MV-4-11 (cell line): ENCODE measurements at regions not wholly inside any gene's neighbourhood (a gene's known extent, or its start where the extent isn't known, plus 50 kb on each side); places are given as distances from the start of the nearest gene placed in this dataset.

Experiments used
- DNase-seq: peaks from one replicate; lab custom pipeline; 2025; lab: John Stamatoyannopoulos, UW

DNA sequence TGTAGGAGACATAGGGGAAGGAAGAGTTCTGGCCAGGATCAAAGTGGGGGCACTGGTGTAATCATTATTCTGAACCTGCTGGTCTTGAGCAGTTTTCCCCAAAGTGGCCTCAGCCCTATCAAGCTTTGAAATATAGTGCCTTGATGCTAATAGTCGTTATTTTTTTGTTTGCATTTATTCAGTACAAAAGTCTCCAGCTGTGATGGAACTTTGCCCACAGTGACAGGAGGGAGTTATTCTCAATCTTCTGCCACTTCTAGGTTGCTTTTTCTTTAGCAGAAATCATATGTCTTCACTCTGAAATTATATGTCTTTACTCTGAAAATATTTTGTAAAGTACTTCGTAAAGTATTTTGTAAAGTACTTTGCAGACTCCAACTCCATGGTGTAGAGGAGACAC is 93.1 kb downstream of the FAT3 start:
- DNase-seq: no peak

DNA sequence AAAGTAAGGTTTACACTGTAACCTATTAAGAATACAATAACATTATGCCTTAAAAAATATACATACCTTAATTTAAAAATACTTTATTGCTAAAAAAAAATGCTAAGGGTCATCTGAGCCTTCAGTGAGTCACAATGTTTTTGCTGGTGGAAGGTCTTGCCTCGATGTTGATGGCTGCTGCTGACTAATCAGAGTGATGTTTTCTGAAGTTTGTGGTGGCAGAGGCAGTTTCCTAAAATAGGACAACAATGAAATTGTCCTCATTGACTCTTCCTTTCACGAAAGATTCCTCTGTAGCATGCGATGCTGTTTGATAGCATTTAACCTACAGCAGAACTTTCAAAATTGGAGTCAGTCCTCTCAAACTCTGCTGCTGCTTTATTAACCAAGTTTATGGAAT is 97.6 kb downstream of the FAT3 start:
- no peak for DNase-seq

DNA sequence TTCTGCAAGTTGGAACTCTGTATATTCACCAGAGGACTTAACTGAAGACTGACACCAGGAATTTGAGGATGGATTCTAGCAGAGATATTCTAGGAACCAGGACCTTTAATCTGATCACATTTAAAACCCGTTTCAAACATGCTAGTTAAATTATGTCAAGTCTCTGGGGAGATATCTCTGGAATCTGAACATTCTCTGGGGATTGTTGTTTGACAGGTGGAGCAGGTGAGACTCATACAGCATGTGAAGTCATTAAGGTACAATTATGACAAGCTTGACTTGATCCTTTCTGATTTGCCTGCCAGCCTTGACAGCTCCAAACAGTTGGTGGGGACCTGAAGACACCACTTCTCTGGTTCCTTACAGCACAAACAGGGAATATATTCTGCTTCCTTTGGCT is 100.3 kb downstream of the FAT3 start:
- DNase-seq: no peak

DNA sequence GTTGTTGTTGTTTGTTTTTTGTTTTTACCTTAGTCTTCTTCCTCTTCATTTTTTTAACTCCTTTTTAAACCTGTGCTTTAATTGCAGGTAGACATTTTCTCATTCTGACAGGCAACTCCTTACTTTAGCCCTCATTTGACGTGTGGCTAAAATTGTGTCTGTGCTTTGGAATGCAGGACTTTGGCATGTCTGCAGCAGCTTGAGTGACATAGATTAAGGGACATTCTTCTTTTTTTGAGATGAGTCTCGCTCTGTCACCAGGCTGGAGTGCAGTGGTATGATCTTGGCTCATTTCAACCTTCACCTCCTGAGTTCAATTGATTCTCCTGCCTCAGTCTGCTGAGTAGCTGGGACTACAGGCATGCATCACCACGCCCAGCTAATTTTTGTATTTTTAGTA is 100.8 kb downstream of the FAT3 start:
- DNase-seq: no peak

DNA sequence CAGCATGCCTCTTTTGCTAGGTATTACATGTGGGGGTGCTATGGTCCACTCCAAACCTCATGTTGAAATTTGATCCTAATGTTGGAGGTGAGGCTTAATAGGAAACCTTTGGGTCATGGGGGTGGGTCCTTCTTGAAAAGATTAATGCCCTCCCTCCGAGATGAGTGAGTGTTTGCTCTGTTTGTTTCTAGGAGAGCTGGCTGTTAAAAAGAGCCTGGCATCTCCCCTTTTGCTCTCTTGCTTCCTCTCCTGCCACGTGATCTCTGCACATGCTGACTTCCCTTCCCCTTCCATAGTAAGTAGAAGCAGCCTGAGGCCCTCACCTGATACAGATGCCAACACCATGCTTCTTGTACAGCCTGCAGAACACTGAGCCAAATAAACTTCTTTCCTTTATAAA is 104.5 kb downstream of the FAT3 start:
- no peak for DNase-seq

DNA sequence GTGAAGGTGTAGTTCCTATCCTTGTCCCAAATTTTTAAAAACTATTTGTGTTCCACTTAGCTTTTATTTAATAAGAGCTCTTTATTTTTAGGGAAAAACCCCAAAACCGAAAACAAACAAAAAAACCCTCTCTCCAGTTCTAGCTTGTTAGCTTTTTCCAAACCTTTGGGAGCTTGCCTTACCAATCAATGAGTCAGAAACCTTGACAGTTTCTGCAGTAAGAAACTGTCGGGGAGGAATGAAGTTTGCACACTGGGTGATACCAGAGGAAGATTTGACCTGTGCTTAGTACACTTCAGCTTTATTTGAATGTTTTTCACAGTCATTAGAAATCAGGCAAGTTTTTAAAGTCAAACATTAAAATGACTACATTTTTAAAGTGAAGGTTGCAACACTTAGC is 105.0 kb downstream of the FAT3 start:
- DNase-seq: no peak

DNA sequence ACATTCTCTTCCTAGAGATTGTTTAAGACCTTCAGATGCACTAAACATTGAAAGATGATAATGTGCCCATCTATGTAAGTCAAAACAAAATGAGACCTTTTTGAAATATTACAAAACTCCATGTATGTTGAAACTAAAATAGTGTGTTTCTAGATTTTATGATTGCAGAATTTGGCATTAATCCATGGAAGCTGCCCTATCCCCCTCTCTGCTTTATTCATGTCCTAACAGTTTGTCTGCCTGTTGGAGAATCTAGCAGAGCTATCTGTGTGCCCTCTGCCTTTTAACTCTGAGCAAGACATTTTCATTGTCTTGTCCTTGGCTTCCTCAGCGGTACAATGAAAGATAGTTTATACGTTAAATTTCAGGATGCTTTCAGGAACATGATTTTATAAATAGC is 105.5 kb downstream of the FAT3 start:
- DNase-seq: no peak

DNA sequence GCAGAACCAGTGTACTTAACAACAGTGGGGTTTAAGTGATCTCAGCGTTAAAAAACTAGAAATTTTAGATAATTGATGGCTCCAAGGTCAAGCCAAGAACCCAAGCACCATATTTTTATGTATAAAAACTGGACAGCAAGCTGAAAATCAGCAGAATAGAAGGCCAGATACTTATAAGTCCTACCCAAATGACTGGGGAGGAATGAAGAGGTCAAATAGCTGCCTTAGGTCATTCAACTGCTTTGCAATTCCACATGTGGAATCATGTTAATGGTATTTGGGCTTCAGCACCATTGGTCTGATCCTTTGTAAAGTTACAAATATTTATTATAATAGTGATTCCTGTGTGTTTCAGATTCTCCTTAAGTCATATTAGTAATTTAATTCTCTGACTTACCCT is 108.4 kb downstream of the FAT3 start:
- DNase-seq: no peak

DNA sequence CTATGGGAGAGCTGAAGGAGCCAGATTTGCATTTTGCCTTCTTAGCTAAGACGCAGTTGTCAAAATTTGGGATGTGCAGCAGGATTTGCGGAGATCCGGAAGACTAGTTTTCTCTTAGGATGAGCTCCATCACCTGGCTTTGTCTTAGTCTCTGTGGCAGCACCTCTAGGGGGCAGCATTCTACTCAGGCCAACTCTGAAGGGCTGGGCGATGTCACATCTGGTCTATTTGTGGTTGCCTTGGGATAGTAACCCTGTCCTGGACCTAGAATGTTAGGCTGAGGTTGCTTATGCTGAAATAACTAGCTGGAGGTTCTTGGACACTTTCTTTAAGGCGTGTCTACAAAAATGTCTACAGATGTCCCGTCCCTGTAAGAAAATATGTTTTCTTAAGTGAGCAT is 116.2 kb downstream of the FAT3 start:
- DNase-seq: no peak

DNA sequence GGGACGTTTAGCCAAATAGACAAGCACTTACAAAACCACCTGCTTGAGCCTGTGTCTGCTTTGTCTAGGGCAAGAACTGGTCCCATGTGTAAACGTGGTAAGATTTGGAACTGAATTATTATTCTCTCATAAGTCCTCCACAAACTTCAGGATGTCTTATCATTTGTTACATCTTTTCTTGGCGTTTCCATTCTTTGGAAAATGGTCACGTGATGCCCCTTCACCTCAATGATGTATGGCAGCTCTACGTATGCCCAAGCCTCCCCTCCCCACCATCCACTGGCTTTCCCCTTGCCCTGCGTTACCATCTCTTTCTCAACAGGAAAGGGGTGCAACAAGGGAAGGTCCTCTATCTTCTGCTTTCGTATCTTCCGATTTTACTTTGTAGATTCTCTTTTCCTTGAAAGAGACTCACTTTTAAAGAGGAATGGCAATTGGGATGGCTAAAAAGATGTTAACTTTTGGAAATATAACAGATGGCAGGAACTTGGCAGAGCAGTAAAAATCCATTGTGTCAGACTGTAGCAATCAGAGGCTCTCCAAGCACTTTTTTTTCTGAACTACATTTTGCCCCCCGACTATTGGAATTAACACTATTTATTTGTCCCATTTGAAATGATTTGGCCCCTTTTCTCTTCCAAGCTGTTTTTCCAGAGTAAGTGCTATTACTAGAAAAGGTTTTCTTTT is 117.6 kb downstream of the FAT3 start:
- DNase-seq: no peak

DNA sequence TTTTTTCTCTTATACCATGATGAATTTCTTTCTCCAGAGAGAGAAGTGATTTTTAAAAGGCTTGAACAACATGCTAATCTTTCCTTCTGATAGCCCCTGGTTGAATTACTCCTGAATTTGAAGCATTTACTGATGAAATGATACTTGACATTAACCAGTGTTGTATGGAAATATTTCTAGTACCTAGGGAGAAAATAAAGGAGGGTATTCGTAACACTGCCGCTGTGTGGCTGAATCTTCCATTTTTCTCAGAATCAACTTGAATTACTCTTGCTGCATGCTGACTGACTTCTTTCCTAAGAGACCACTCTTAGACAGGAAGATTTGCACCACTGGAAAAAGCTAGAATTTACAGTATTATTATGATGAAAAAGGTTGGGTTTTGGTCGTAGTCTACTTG is 118.3 kb downstream of the FAT3 start:
- no peak for DNase-seq

DNA sequence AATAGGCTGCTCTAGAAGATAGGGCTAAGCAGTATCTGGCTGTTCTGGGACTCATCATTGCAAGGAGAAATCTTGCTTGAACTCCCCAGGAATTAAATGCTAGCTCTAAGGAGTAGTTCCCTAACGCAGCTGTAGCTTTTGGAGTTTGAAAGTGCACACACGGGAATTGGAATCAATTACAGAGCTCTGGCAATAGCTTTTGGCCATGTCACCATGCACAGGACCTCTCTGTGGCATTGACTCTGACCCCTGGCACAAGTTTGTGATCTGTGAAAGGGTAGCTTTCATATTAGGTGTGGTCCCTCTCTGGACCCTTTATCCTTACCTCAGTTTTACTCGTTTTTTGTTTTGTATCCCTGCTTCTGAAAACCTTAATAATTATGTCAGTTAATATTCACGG is 121.6 kb downstream of the FAT3 start:
- DNase-seq: no peak

DNA sequence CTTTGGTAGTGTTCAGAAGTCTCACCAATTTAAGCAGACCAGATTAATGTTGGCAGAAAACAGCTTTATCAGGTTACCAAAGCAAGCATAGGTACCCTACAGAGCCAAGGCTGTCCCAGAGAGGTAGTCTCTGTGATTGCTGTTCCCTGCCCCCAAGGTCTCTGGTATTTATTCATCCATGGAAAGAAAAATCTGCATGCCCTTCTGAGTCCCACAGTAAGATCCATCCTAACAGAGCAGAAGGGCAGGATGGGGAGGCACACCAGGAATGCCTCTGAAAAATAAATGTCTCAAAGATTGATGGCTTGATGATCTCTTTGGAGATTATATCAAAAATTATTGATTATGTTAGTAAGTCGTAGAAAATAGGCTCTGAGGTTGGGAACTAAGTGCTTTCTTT is 122.8 kb downstream of the FAT3 start:
- DNase-seq: no peak

DNA sequence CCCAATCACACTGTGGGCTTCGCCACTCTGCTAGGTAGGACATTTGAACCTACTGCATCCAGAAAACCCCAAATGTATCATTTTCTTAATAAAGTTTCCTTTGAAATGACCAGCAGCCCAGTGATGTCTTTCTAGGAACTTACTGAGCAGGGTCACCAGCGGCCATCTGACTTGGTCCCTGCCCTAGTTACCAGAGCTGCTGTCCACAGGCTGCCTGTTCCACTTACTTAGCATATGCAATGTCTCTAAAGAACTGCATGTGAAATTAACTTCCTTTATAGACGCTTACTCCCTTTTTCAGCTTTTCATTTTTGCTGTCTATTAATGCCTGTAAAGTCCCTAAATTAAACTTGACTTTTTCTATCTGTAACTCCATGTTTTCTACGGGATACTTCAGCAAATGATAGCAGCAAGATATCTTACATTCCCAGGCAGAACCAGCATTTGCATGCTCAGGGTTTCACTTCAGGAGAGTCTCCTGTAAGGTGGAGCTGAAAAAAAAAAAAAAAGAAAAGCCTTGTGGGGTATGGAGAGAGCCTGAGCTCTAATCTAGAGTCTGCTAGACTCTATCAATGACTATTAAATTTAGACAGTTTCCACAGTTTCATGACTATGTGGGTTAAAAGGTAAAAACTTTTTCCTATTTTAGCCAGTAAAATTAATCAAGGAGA is 125.0 kb downstream of the FAT3 start:
- DNase-seq: no peak

DNA sequence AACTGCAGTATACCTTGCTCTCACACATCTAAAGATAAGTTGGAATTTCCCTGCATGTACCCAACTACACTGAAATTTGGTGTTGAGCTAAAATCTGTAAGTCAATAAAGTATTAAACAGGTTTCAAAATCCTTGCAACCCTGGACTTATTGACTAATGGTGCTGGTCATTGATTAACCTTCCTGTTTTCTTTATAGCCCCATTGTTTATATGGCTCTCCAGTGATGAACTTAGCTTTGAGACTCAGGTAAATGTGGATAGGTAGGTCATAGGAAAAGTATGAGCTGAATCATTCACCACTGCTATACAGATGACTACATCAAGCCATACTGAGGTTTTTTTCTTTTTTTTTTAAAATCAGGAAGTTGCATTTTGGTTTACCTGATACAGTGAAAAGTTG is 132.7 kb downstream of the FAT3 start:
- DNase-seq: no peak

DNA sequence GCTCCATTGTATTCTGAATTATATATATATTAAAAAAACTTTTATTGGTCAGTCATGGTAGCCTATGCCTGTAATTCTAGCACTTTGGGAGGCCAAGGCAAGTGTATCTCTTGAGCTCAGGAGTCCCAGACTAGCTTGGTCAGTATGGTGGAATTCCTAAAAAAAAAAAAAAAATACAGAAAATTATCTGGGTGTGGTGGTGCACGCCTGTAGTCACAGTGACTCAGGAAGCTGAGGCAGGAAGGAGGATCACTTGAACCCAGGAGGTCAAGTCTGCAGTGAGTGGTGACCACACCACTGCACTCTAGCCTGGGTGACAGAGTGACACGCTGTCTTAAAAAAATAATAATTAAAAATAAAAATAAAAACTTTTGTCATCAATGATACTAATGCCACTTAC is 133.2 kb downstream of the FAT3 start:
- DNase-seq: no peak

DNA sequence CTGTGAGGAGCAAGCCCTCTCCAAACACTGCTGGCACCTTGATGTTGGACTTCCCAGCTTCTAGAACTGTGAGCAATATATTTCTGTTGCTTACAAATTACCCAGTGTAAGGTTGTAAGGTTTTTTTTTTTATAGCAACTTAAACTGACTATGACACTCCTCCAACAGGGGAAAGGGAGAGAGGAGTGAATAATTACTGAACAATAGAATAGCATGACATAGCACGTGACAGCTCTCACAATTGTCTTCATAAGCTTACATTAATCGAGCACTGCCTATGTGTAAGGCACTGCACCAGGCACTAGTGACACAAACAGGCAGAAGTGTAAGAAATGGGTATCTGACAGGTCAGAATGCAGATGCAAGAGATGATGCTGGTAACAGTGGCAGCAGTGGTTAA is 136.9 kb downstream of the FAT3 start:
- no peak for DNase-seq

DNA sequence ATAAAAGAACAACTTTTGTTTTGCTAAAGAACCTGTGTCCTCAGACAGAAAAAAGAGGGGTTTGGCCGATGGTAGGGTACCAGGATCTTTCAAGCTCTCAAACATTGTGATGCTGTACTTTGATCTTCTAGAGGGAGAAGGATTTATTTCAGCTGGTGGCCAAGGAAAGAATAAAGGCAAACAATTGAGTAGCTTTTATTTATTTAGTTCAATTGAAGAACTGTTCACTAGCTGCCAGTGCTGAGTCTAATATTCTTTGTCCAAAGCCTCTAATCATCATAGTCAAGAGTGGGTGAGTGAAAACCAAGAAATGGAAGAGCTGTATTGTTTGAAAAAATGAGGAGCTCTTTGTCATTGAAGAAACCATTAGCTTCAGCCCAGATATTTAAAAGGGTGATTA is 138.4 kb downstream of the FAT3 start:
- no peak for DNase-seq

DNA sequence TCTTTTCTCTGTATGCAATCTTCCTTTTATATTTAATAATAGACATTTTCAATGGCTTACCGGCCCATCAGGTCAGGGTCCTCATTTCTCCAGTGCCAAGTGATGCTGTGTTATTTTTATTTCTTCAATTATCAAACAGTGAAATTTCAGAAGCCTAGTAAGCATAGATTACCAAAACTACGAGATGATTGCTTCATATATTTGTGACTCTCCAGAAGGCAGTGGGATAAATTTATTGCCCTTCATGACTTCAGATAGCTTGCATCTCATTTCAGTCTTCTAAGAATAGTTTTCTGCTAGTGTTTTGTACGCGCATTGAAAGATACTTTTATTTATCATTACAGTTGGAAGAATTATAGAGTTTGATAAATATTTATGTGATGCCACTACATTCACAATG is 139.6 kb downstream of the FAT3 start:
- DNase-seq: no peak

DNA sequence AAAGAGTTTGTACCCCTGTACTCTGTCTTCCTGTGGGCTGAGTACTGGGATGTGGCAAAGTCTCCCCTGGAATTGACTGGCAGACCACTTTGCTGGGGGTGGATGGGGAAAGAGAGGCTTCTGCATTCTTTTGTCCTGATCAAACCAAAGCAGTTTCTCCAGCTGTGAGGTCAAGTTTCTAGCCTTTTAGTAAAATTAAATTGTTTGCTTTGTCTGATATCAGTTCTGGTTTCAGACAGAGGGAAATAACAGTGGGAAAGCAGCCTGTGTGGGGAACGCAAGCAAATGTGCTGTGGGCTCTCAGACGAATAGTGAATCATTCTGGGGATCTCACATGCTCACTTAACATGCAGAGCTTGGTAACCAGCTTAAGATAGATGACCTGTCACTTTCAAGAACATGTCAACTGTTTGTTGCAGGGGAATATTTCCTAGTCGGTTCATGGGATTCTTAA is 151.6 kb downstream of the FAT3 start:
- no peak for DNase-seq

DNA sequence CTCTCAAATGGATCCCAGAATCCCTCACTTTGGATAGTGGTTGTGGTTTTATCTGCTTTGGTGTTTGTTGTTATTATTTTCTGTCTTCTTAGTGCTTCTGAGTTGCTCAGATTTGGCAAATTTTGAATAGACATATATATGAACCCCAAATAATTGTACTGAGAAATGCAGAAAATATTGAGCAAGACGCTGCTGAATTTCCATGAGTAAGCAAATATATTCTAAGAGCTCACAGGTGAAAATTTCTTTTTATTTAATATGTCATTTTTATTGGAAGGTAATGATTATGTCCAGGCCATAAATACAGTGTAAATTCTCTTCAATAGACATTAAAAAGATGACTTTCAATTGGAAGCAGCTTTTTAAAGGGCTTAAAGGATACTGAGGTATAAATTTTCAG is 152.1 kb downstream of the FAT3 start:
- DNase-seq: no peak

DNA sequence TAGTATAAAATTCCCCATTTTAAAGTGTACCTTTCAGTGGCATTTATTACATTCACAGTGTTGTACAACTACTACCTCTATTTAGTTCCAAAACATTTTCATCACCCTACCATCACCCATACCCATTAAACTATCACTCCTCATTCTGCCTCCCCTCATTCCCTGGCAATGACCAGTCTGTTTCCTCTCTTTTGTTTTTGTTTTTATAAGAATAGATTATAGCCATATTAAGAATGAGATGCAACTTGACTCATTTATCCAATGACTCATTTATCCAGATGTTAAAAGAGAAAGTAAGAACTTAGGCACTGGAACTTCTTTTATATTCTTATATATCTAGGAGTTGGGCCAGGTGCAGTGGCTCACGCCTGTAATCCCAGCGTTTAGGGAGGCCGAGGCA is 156.3 kb downstream of the FAT3 start:
- no peak for DNase-seq

DNA sequence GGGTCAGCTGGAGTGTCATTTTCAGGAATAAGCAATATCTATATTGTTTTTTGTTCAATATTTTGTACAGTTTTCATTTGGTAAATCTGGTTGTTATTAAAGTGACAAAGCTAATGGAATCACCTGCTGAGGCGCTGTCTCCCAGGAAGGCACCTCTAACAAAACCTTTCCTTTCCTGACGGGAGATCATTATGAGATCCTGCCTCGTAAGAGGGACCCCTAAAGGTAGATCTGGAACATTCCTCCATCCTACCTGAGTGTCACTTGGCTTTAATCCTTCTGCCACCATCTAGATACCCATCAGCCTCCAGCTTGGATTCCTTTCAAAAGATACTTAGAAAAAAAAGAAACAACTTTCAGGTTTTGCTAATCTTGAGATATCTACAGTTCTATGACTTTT is 157.7 kb downstream of the FAT3 start:
- DNase-seq: no peak

DNA sequence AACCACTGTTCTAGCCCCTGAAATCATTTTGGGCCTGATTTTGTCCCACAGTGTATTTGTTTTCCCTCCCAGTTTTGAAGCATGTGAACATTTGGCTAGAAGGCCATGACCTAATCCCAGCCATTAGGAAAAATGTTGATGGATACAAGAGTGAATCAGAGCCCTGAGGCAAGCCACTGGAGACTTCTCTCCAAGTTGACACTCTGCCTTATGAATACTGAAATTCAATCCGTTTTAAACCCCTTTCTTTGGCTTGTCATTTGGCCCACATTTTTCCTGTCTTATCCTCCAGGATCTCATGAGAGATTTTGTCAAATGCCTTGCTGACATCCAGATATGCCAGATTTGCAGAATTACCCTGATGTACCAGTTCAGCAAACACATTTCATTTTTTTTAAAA is 158.8 kb downstream of the FAT3 start:
- DNase-seq: no peak
